Liver (tissue), 7 donors: ENCODE measurements at regions not wholly inside any gene's neighbourhood (a gene's known extent, or its start where the extent isn't known, plus 50 kb on each side); places are given as distances from the start of the nearest gene placed in this dataset.

Experiments
- DNase-seq: peaks from one replicate; pipeline ENCODE4 v3.0.0-alpha.2; 2017; ENCODE audit warnings: low spot score
- H3K27ac ChIP-seq, 2 donors: one replicate each; pipeline ENCODE4 v1.7.0; 2013; ENCODE audit warnings: inconsistent platforms in 2 of 2, low read length in 2 of 2, control low read depth in 1 of 2, low read depth in 1 of 2, mild to moderate bottlenecking in 1 of 2
- H3K27me3 ChIP-seq, 4 donors: one replicate each; pipeline versions ENCODE4 v1.6.1 to v1.7.0; 2013; ENCODE audit warnings: low read length in 3 of 4, inconsistent platforms in 1 of 4, mild to moderate bottlenecking in 1 of 4, moderate library complexity in 1 of 4; ENCODE audit not compliant: control insufficient read depth in 4 of 4, insufficient read depth in 4 of 4
- H3K36me3 ChIP-seq, 4 donors: one replicate each; pipeline versions ENCODE4 v1.6.1 to v1.7.0; 2013; ENCODE audit warnings: low read length in 3 of 4, mild to moderate bottlenecking in 3 of 4, low read depth in 1 of 4, moderate library complexity in 1 of 4; ENCODE audit not compliant: control insufficient read depth in 4 of 4, insufficient read depth in 3 of 4
- H3K4me1 ChIP-seq, 4 donors: one replicate each; pipeline versions ENCODE4 v1.6.1 to v1.7.0; 2013; ENCODE audit warnings: low read length in 3 of 4, mild to moderate bottlenecking in 3 of 4, moderate library complexity in 1 of 4; ENCODE audit not compliant: control insufficient read depth in 4 of 4, insufficient read depth in 4 of 4
- H3K4me3 ChIP-seq, 3 donors: one replicate each; pipeline versions ENCODE4 v1.6.1 to v1.7.0; 2013; ENCODE audit warnings: low read length in 3 of 3, control low read depth in 1 of 3, low read depth in 1 of 3, mild to moderate bottlenecking in 1 of 3
- H3K9ac ChIP-seq, 2 donors: one replicate each; pipeline ENCODE4 v1.7.0; 2013; ENCODE audit warnings: low read length in 2 of 2, mild to moderate bottlenecking in 2 of 2, moderate library complexity in 2 of 2, control low read depth in 1 of 2, low read depth in 1 of 2
- H3K9me3 ChIP-seq, 4 donors: one replicate each; pipeline versions ENCODE4 v1.6.1 to v1.7.0; 2013; ENCODE audit warnings: low read length in 3 of 4; ENCODE audit not compliant: control insufficient read depth in 4 of 4
- ATF3 ChIP-seq: IDR thresholded peaks from 2 replicates; pipeline ENCODE4 v1.6.1; 2016; ENCODE audit warnings: antibody characterized with exemption
- FOXA2 ChIP-seq: IDR thresholded peaks from 2 replicates; pipeline ENCODE4 v1.6.1; 2016; ENCODE audit warnings: antibody characterized with exemption
- HNF4G ChIP-seq: IDR thresholded peaks from 2 replicates; pipeline ENCODE4 v1.6.1; 2016; ENCODE audit warnings: antibody characterized with exemption
- JUND ChIP-seq, 2 donors: IDR thresholded peaks; 2 replicates each; pipeline ENCODE4 v1.6.1; 2016; ENCODE audit warnings: antibody characterized with exemption in 2 of 2
- MAX ChIP-seq: IDR thresholded peaks from 2 replicates; pipeline ENCODE4 v1.6.1; 2016; ENCODE audit warnings: antibody characterized with exemption
- NR2F2 ChIP-seq: IDR thresholded peaks from 2 replicates; pipeline ENCODE4 v1.6.1; 2016; ENCODE audit warnings: antibody characterized with exemption
- RAD21 ChIP-seq, 2 donors: IDR thresholded peaks; 2 replicates each; pipeline ENCODE4 v1.6.1; 2016; ENCODE audit warnings: antibody characterized with exemption in 2 of 2, mild to moderate bottlenecking in 2 of 2
- REST ChIP-seq: IDR thresholded peaks from 2 replicates; pipeline ENCODE4 v1.6.1; 2016; ENCODE audit warnings: antibody characterized with exemption, mild to moderate bottlenecking
- ZBTB33 ChIP-seq: IDR thresholded peaks from 2 replicates; pipeline ENCODE4 v1.6.1; 2016; ENCODE audit warnings: antibody characterized with exemption
- WGBS: extraction: QIAGEN DNeasy Blood & Tissue Kit; methylation state at CpG from one replicate; pipeline ENCODE4 v1.1.7; 2013; 5-methylcytosine and 5-hydroxymethylcytosine counted together
- donor health status: healthy.
- donor health status: healthy.
- donor health status: healthy.
- donor health status: healthy.

- TF ChIP-seq MAX (no peak), RAD21 (IDR thresholded peaks at IDR 0.05) (no peak), FOXA2 (no peak), NR2F2 (no peak), ATF3 (no peak)
These were observed 124.5 kb upstream of the KCTD7 start (continued) for GRCh38 chr7:66504131-66504530.

- no peak for DNase-seq
- WGBS: 96% methylated on average over 30 of the region's 30 CpGs
These were observed 123.7 kb upstream of the KCTD7 start for GRCh38 chr7:66505009-66505408.

More at GRCh38 chr7:66505009-66505408, 123.7 kb upstream of the KCTD7 start:
- H3K27ac ChIP-seq: no peak overlapping the region
- no peak overlapping the region for H3K9ac ChIP-seq
- TF ChIP-seq ZBTB33: no peak
- TF ChIP-seq REST: no peak
- TF ChIP-seq NR2F2: no peak
- TF ChIP-seq JUND (IDR thresholded peaks at IDR 0.05): no peak
- no peak for TF ChIP-seq HNF4G
- no peak for TF ChIP-seq FOXA2
- no peaks in the 10 kb centered on the region for H3K27me3 ChIP-seq
- no peaks in the 10 kb centered on the region for H3K36me3 ChIP-seq
- no peak overlapping the region for H3K4me3 ChIP-seq
- H3K4me1 ChIP-seq: peaks cover 5 to 13% (median 8%) of the 10 kb centered on the region in 4 donors
- peaks cover 0 to 2% (median 0%) of the 10 kb centered on the region in 4 donors for H3K9me3 ChIP-seq
